HEK293 (cell line): ENCODE measurements at regions not wholly inside any gene's neighbourhood (a gene's known extent, or its start where the extent isn't known, plus 50 kb on each side); places are given as distances from the start of the nearest gene placed in this dataset.

Experiments
- CTCF ChIA-PET: fragments of 350-600 bp; formaldehyde crosslinking; extraction: SDS; loops from one replicate; lab custom pipeline; 2021; ENCODE audit warnings: antibody characterized with exemption; lab: Yijun Ruan, JAX
- POLR2A ChIA-PET: fragments of 300-600 bp; formaldehyde crosslinking; extraction: SDS; loops from one replicate; lab custom pipeline; 2020; ENCODE audit warnings: antibody characterized with exemption, inconsistent platforms; lab: Yijun Ruan, JAX
- H3K27ac ChIP-seq: fragments of 200-500 bp; sonication (Bioruptor generic); 2 replicates; pipeline ENCODE4 v1.5.1; 2014; ENCODE audit warnings: low read depth, low read length, control low read depth, inconsistent platforms; ENCODE audit errors: extremely low read depth
- H3K36me3 ChIP-seq, 2 experiments: fragments of 200-500 bp in 1 of 2; sonication (Bioruptor generic) in 1 of 2; 1 replicate in 1 of 2; 2 replicates in 1 of 2; pipeline ENCODE4 v1.5.1; 2014 to 2017; ENCODE audit warnings: inconsistent platforms in 2 of 2, low read length in 2 of 2; ENCODE audit not compliant: control insufficient read depth in 2 of 2, insufficient read depth in 1 of 2
- H3K4me1 ChIP-seq: fragments of 200-500 bp; sonication (Bioruptor generic); 2 replicates; pipeline ENCODE4 v1.5.1; 2014; ENCODE audit warnings: mild to moderate bottlenecking, low read length, inconsistent platforms; ENCODE audit not compliant: control insufficient read depth, insufficient read depth
- H3K4me3 ChIP-seq: 2 replicates; pipeline ENCODE4 v1.5.1; 2011; ENCODE audit warnings: low read depth, mild to moderate bottlenecking, control low read depth, low read length, moderate library complexity
- H3K9me3 ChIP-seq: fragments of 200-500 bp; sonication (Bioruptor generic); 2 replicates; pipeline ENCODE4 v1.5.1; 2014; ENCODE audit warnings: low read depth, low read length, inconsistent platforms; ENCODE audit not compliant: control insufficient read depth, insufficient read depth
- ATF2 ChIP-seq: fragments of 450-650 bp; formaldehyde crosslinking; IDR thresholded peaks from 2 replicates; pipeline ENCODE4 v1.5.1; 2016; ENCODE audit warnings: missing biosample characterization, missing genetic modification characterization, low read depth
- GFI1B ChIP-seq: fragments of 450-650 bp; formaldehyde crosslinking; IDR thresholded peaks from 2 replicates; pipeline ENCODE4 v1.5.1; 2016; ENCODE audit warnings: missing biosample characterization, missing genetic modification characterization
- INSM2 ChIP-seq: fragments of 450-650 bp; formaldehyde crosslinking; IDR thresholded peaks from 2 replicates; pipeline ENCODE4 v1.5.1; 2016; ENCODE audit warnings: missing biosample characterization, missing genetic modification characterization
- MEIS1 ChIP-seq: sonication (generic); formaldehyde crosslinking; IDR thresholded peaks from 2 replicates; pipeline ENCODE4 v1.8.1; 2022; ENCODE audit warnings: missing genetic modification reagents, mild to moderate bottlenecking, borderline replicate concordance
- SETDB1 ChIP-seq: IDR thresholded peaks from one replicate; pipeline ENCODE4 v1.6.1; 2017; ENCODE audit warnings: mild to moderate bottlenecking, low read length, moderate library complexity, mixed read lengths; ENCODE audit not compliant: insufficient read length
- TCF7L2 ChIP-seq: IDR thresholded peaks from 2 replicates; pipeline ENCODE4 v1.6.1; 2011; ENCODE audit warnings: low read depth, mild to moderate bottlenecking, inconsistent platforms, low read length, moderate library complexity, borderline replicate concordance
- ZNF140 ChIP-seq: fragments of 450-650 bp; formaldehyde crosslinking; IDR thresholded peaks from 2 replicates; pipeline ENCODE4 v1.5.1; 2016; ENCODE audit warnings: missing biosample characterization, missing genetic modification characterization
- ZNF18 ChIP-seq: fragments of 450-650 bp; formaldehyde crosslinking; IDR thresholded peaks from 2 replicates; pipeline ENCODE4 v1.5.1; 2016; ENCODE audit warnings: missing biosample characterization, missing genetic modification characterization
- ZNF302 ChIP-seq: fragments of 450-650 bp; formaldehyde crosslinking; IDR thresholded peaks from 2 replicates; pipeline ENCODE4 v1.5.1; 2016; ENCODE audit warnings: missing biosample characterization, missing genetic modification characterization, low read depth
- ZNF404 ChIP-seq: fragments of 450-650 bp; formaldehyde crosslinking; IDR thresholded peaks from 2 replicates; pipeline ENCODE4 v1.5.1; 2017; ENCODE audit warnings: missing biosample characterization, missing genetic modification characterization
- ZNF426 ChIP-seq: fragments of 450-650 bp; formaldehyde crosslinking; IDR thresholded peaks from 2 replicates; pipeline ENCODE4 v1.5.1; 2017; ENCODE audit warnings: missing biosample characterization, missing genetic modification characterization, mild to moderate bottlenecking, inconsistent platforms, moderate library complexity
- ZNF48 ChIP-seq: fragments of 450-650 bp; formaldehyde crosslinking; IDR thresholded peaks from 2 replicates; pipeline ENCODE4 v1.5.1; 2016; ENCODE audit warnings: missing biosample characterization, missing genetic modification characterization
- ZNF513 ChIP-seq: fragments of 450-650 bp; IDR thresholded peaks from 2 replicates; pipeline ENCODE4 v1.5.1; 2018; ENCODE audit warnings: missing biosample characterization, missing genetic modification characterization
- ZNF514 ChIP-seq: fragments of 450-650 bp; formaldehyde crosslinking; IDR thresholded peaks from 2 replicates; pipeline ENCODE4 v1.5.1; 2016; ENCODE audit warnings: missing biosample characterization, missing genetic modification characterization
- ZNF558 ChIP-seq: fragments of 450-650 bp; formaldehyde crosslinking; IDR thresholded peaks from 2 replicates; pipeline ENCODE4 v1.5.1; 2016; ENCODE audit warnings: missing biosample characterization, missing genetic modification characterization
- ZNF623 ChIP-seq: fragments of 450-650 bp; formaldehyde crosslinking; IDR thresholded peaks from 2 replicates; pipeline ENCODE4 v1.5.1; 2016; ENCODE audit warnings: missing biosample characterization, missing genetic modification characterization
- ZNF830 ChIP-seq: fragments of 450-650 bp; IDR thresholded peaks from 2 replicates; pipeline ENCODE4 v1.5.0; 2018; ENCODE audit warnings: missing biosample characterization, missing genetic modification characterization, low read depth, mild to moderate bottlenecking, moderate library complexity
- ZNF837 ChIP-seq: fragments of 450-650 bp; formaldehyde crosslinking; IDR thresholded peaks from 2 replicates; pipeline ENCODE4 v1.5.1; 2016; ENCODE audit warnings: missing biosample characterization, missing genetic modification characterization
- ZNF843 ChIP-seq: fragments of 450-650 bp; formaldehyde crosslinking; IDR thresholded peaks from 2 replicates; pipeline ENCODE4 v1.5.1; 2016; ENCODE audit warnings: missing biosample characterization, missing genetic modification characterization
- ZSCAN18 ChIP-seq: fragments of 450-650 bp; formaldehyde crosslinking; IDR thresholded peaks from 2 replicates; pipeline ENCODE4 v1.5.1; 2016; ENCODE audit warnings: missing biosample characterization, missing genetic modification characterization
- ZSCAN30 ChIP-seq: fragments of 450-650 bp; IDR thresholded peaks from 2 replicates; pipeline ENCODE4 v1.5.1; 2018; ENCODE audit warnings: missing biosample characterization, mild to moderate bottlenecking, missing genetic modification characterization, moderate library complexity

- H3K4me3 ChIP-seq, result no peak overlapping the region
- no peaks in the 10 kb centered on the region for H3K36me3 ChIP-seq
- H3K4me1 ChIP-seq, result no peaks in the 10 kb centered on the region
- TF ChIP-seq ZNF830 (tag by site-specific recombination) (no peak), SETDB1 (no peak), INSM2 (no peak), ZSCAN30 (tag by site-specific recombination) (no peak), ZNF513 (tag by site-specific recombination) (no peak), ATF2 (tag by site-specific recombination) (no peak), ZNF48 (tag by site-specific recombination) (no peak), ZNF837 (tag by site-specific recombination) (no peak), ZSCAN18 (tag by site-specific recombination) (no peak), ZNF302 (tag by site-specific recombination) (no peak), GFI1B (tag by site-specific recombination) (no peak), MEIS1 (CRISPR knock-in tag) (no peak), ZNF558 (tag by site-specific recombination) (no peak), ZNF18 (no peak), ZNF426 (tag by site-specific recombination) (no peak), ZNF623 (tag by site-specific recombination) (no peak), ZNF404 (no peak)
- CTCF ChIA-PET, result interaction anchor here (0.5 kb wide), 1 partner anchor 604 kb away, joined by 3 read pairs; no protein-coding TSS in a partner anchor
- H3K9me3 ChIP-seq, result no peaks in the 10 kb centered on the region
- no peak overlapping the region for H3K27ac ChIP-seq
- POLR2A ChIA-PET, result no interaction called here
Measured at GRCh38 chr20:11030351-11030750, 356.6 kb upstream of the JAG1 start.

GRCh38 chr20:11031300-11031699 lies 357.5 kb upstream of the JAG1 start:
- Histone ChIP-seq H3K4me1 (no peaks in the 10 kb centered on the region), H3K27ac (no peak overlapping the region), H3K9me3 (no peaks in the 10 kb centered on the region), H3K4me3 (no peak overlapping the region), H3K36me3 (no peaks in the 10 kb centered on the region)
- ChIA-PET CTCF (no interaction called here), POLR2A (no interaction called here)
- TF ChIP-seq TCF7L2, result no peak
- no peak for TF ChIP-seq ZNF514
- no peak for TF ChIP-seq ZNF140
- TF ChIP-seq ZNF843 (tag by site-specific recombination), result no peak
